Activated T-helper 2 cell treated with anti-CD3 and anti-CD28 coated beads, Interferon-gamma antibody, Interleukin-2, Interleukin-4, amounts not matched to agents 10 μg/mL and 5 μg/mL and 100 μg/mL, durations not matched to agents 14 hours and 24 hours and 36 hours (primary cell): ENCODE measurements at regions not wholly inside any gene's neighbourhood (a gene's known extent, or its start where the extent isn't known, plus 50 kb on each side); places are given as distances from the start of the nearest gene placed in this dataset.

Experiments used
- DNase-seq: peaks from one replicate; pipeline ENCODE4 v3.0.0; 2021; ENCODE audit warnings: low spot score
- H3K27ac Mint-ChIP-seq: one replicate; pipeline ENCODE4 v1.8.0; 2021; ENCODE audit warnings: mixed read lengths
- H3K27me3 Mint-ChIP-seq: one replicate; pipeline ENCODE4 v1.8.0; 2021; ENCODE audit warnings: low read depth, mixed read lengths
- H3K36me3 Mint-ChIP-seq: one replicate; pipeline ENCODE4 v1.8.0; 2021; ENCODE audit warnings: low read depth, mixed read lengths
- H3K4me1 Mint-ChIP-seq: one replicate; pipeline ENCODE4 v1.8.0; 2021; ENCODE audit warnings: low read depth, mixed read lengths
- H3K4me3 Mint-ChIP-seq: one replicate; pipeline ENCODE4 v1.8.0; 2021; ENCODE audit warnings: low read depth, mild to moderate bottlenecking, moderate library complexity, mixed read lengths
- H3K9me3 Mint-ChIP-seq: one replicate; pipeline ENCODE4 v1.8.0; 2021; ENCODE audit warnings: mixed read lengths
- intact Hi-C: fragments of 100-400 bp; cut with micrococcal nuclease; formaldehyde crosslinking; loops from one replicate; pipeline ENCODE4 v1.15.1; 2023

DNA sequence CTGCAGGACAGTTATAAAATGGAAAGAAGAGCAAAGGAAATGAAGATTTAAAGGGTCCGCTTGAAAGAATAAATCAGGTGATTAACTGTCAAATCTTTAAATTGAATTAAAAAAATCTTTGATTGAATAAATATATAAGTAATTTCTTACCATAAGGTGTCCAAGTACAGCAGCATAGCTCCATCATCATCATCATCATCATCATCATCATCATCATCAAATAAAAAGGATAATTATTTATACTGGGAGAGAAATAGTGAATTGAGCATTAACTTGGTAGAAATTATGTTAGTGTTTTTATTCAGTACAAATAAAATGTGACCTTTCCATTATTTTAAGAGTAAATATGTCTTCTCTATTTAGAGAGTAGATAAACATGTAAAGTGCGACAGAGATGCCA is 745.6 kb upstream of the MARCKS start:
- peaks cover 14% of the 10 kb centered on the region for H3K9me3 Mint-ChIP-seq
- H3K4me3 Mint-ChIP-seq, result no peak overlapping the region
- no peak for DNase-seq
- H3K27ac Mint-ChIP-seq, result no peak overlapping the region
- no peaks in the 10 kb centered on the region for H3K27me3 Mint-ChIP-seq
- H3K4me1 Mint-ChIP-seq, result no peaks in the 10 kb centered on the region
- H3K36me3 Mint-ChIP-seq, result no peaks in the 10 kb centered on the region
- intact Hi-C loops, result no loop called here

DNA sequence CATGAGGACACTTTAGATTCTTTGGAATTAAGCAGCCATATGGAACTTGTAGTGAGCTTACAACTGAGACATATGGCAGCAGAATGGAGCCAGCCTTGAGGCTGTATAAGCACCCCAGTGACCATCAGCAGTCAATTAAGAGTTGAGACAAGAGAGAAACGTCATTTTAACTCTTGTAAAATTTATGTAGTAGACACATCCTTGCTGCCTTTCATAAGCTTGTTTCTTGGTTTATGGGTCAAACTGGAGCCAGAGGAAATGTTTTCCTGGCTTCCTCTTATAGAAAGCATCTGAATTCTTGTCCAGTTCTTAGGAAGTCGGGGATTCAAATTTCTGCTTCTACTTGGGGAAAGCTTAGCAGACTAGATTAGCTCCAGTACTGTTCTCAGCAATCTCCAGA is 745.1 kb upstream of the MARCKS start:
- Mint-ChIP-seq H3K27me3 (no peaks in the 10 kb centered on the region), H3K9me3 (peaks cover 14% of the 10 kb centered on the region), H3K27ac (no peak overlapping the region), H3K36me3 (no peaks in the 10 kb centered on the region), H3K4me1 (no peaks in the 10 kb centered on the region), H3K4me3 (no peak overlapping the region)
- intact Hi-C loops, result no loop called here
- no peak for DNase-seq

DNA sequence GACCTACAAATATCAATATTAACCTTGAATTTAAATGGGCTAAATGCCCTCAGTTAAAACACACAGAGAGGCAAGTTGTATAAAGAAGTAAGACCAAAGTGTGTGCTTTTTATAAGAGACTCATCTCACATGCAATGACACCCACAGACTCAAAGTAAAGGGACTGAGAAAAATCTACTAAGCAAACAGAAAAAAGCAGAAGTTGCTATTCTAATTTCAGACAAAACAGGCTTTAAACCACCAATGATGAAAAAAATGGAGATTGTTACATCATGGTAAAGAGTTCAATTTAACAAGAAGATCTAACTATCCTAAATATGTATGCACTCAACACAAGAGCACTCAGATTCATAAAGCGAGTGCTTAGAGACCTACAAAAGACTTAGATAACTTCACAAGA is 741.9 kb upstream of the MARCKS start:
- H3K4me3 Mint-ChIP-seq, result no peak overlapping the region
- H3K4me1 Mint-ChIP-seq, result no peaks in the 10 kb centered on the region
- no peak overlapping the region for H3K27ac Mint-ChIP-seq
- no peaks in the 10 kb centered on the region for H3K27me3 Mint-ChIP-seq
- H3K36me3 Mint-ChIP-seq, result no peaks in the 10 kb centered on the region
- intact Hi-C loops, result no loop called here
- no peak for DNase-seq
- peaks cover 18% of the 10 kb centered on the region for H3K9me3 Mint-ChIP-seq

DNA sequence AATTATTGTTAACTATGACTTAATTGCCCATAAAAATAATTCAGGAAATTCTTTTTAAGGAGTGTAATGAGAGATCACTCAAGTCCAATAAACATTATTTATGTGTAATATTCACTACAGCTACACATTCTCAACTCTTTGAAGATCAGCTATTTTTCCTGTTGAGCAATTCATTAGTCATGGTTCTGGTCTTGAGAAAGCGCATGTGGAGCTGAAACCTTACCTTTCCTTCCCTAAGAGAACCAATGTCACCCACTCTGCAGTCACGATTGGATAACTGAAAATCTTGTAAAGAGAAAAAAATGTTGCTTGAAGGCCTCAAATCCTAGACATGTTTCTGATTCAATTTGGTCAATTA is 736.9 kb upstream of the MARCKS start:
- Mint-ChIP-seq H3K4me1 (no peaks in the 10 kb centered on the region), H3K27ac (no peak overlapping the region)

DNA sequence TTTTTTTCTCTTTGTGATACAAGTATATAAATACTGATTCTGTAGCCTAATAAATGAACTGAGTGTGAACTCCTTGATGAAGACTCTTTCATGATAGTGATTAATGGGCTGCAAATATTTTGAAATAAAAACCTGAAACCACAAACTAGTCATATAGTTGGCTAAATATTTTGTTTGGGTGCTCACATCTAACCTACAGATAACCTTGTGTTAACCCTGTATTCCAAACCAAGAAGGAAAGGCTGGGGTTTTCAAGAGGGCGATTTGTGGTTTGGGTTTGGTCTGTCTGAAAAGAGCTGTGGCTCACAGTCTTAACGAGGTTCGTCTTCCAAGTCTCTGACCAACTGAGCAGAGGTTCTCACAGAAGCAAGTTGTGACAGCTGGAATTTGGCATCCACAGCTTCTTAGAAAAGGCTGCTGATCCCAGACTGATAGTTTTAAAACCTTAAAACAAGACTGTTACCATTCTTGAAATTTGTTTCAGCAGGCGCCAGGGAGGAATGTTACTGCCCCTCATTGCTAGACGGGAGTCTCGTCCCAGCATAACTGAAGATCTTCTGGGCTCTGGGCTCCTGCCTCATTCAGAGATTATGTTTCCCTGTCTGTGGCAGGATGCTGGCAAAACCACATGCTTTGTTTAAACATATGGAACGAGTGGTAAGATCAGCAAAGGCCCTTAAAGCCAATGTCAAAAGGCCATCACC is 736.4 kb upstream of the MARCKS start:
- Mint-ChIP-seq H3K27me3 (no peaks in the 10 kb centered on the region), H3K36me3 (no peaks in the 10 kb centered on the region), H3K27ac (no peak overlapping the region), H3K4me3 (no peak overlapping the region), H3K9me3 (peaks cover 4% of the 10 kb centered on the region), H3K4me1 (no peaks in the 10 kb centered on the region)
- intact Hi-C loops, result no loop called here
- DNase-seq, result no peak

More for the DNA sequence above, 736.9 kb upstream of the MARCKS start:
- H3K36me3 Mint-ChIP-seq, result no peaks in the 10 kb centered on the region
- no peaks in the 10 kb centered on the region for H3K27me3 Mint-ChIP-seq
- intact Hi-C loops, result no loop called here
- no peak for DNase-seq
- H3K9me3 Mint-ChIP-seq, result peaks cover 4% of the 10 kb centered on the region
- H3K4me3 Mint-ChIP-seq, result no peak overlapping the region

DNA sequence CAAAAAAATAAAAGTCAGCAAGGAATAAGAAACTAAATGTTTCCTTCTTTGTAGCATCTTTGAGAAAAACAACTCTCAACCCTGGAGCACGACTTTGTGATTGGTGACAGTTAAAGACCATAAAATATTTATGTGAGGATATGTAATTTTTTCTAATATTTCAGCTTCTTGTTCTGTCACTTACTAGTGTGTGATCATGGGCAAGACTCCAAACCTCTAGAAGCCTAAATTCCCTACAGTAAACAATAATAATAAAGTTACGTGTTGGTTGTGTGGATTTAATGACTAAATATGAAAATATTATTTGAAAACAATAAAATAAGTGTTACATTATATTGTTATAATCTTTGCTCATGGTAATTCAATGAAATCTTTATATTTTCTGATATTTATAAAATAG is 735.6 kb upstream of the MARCKS start:
- Mint-ChIP-seq H3K27ac (no peak overlapping the region), H3K4me3 (no peak overlapping the region), H3K36me3 (no peaks in the 10 kb centered on the region), H3K27me3 (no peaks in the 10 kb centered on the region), H3K4me1 (no peaks in the 10 kb centered on the region), H3K9me3 (peaks cover 4% of the 10 kb centered on the region)
- no peak for DNase-seq
- intact Hi-C loops, result no loop called here

DNA sequence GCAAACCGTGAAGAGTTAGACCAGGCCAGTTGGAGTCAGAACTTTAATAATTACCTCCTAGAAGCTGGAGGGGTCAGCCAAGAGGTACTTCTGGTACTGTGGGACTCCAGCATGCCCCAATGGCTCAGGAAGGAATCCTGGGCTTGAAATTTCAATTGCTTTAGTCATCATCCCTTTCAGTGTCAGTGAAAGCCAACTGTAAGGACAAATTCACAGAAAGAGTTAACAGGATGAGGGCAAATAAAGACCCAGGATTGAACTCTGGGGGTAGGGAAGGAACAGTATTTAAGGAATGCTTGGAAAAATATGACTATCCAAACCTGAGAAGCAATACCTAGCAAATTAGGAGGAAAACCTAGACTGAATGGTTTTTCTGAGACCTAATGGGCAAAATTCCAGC is 735.1 kb upstream of the MARCKS start:
- Mint-ChIP-seq H3K27ac (no peak overlapping the region), H3K27me3 (no peaks in the 10 kb centered on the region), H3K4me3 (no peak overlapping the region), H3K4me1 (no peaks in the 10 kb centered on the region), H3K9me3 (peaks cover 4% of the 10 kb centered on the region), H3K36me3 (no peaks in the 10 kb centered on the region)
- DNase-seq, result no peak
- intact Hi-C loops, result no loop called here

DNA sequence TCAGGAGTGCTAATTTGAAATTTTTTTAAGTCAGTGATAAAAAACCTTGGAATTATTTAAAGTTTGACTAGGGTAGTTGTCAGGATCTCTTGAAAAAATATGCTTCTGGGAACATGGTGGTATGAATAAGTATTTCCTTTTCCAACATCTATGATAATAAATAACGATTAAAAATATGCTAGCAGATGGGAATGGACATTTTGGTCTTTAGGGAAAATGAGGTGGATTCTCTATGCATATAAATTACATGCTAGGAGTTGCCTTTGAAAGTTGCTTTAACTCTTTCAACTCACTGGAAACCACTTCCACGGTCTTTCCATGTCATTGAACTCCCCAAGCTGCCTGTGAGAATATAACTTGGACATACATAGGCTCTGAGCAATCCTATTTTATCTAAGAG is 731.5 kb upstream of the MARCKS start:
- Mint-ChIP-seq H3K9me3 (no peaks in the 10 kb centered on the region), H3K27ac (no peak overlapping the region), H3K36me3 (no peaks in the 10 kb centered on the region), H3K4me1 (no peaks in the 10 kb centered on the region), H3K27me3 (no peaks in the 10 kb centered on the region), H3K4me3 (no peak overlapping the region)
- intact Hi-C loops, result no loop called here
- no peak for DNase-seq

DNA sequence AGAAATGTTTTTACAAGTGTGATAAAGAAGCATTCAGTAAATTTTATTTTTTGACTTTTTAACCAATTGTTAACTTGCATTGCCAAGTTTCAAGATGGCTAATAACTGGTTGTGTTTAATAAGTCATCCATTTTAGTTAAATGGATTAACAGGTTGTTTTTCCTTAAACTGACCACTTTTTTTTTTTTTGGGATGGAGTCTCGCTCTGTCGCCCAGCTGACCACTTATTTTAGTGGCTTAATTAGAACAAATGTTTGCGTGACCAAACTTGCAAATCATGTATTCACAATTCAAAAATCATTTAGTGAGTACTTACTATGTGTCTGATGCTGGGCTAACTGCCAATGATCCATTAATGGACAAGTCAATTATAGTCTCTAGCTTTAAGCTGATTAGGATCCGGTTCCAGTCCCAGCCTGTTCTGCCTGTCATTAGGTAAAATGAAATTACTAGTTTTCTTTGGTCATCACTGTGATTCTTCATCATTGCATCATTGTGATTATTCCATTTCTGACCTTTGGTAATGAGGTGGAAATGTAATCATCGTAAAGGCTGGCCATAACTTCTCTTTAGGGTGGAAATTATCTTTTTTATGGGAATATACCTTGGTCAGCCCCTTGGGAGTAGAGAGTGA is 729.2 kb upstream of the MARCKS start:
- Mint-ChIP-seq H3K36me3 (no peaks in the 10 kb centered on the region), H3K4me1 (no peaks in the 10 kb centered on the region), H3K27ac (no peak overlapping the region), H3K27me3 (no peaks in the 10 kb centered on the region), H3K9me3 (no peaks in the 10 kb centered on the region), H3K4me3 (no peak overlapping the region)
- intact Hi-C loops, result no loop called here
- DNase-seq, result no peak

DNA sequence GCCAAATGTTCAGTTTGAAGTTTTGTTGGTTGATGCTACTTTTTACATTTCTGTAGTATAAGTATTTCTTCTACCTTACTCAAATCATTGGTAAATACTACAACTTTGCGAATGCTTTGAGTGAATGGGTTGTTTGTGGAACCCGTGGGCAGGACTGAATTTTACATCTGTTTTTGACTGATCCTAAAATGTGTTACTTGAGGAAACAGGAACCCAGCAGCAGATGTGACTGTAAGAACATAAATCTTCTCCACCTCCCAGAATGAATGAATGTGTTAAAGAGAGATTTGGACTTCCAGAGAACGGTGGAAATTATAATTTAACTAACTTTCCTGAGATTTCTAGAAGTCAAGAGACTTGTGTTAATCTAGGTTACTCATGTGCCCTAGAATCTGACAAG is 728.5 kb upstream of the MARCKS start:
- intact Hi-C loops, result no loop called here
- no peaks in the 10 kb centered on the region for H3K9me3 Mint-ChIP-seq

DNA sequence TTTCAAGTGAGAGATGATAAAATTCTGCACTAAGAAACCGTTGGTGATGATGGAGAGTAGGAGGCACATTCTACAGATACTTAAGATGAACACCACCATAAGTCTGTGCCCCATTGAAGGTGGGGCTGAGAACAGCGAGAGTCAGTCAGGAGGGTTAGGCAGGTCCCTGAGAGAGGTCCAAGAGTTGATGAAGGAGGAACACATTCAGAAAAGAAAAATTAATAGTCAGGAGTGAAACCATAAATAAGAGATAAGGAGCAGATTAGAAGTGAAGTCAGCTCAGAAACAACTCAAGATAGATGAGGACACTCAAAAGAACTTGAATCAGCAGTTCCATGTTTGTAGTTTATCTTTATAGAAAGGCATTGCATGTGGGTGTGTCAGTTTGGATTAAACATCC is 727.2 kb upstream of the MARCKS start:
- intact Hi-C loops, result no loop called here
- no peak for DNase-seq
- H3K36me3 Mint-ChIP-seq, result no peaks in the 10 kb centered on the region
- H3K4me3 Mint-ChIP-seq, result no peak overlapping the region
- no peaks in the 10 kb centered on the region for H3K4me1 Mint-ChIP-seq
- no peak overlapping the region for H3K27ac Mint-ChIP-seq
- H3K9me3 Mint-ChIP-seq, result no peaks in the 10 kb centered on the region
- no peaks in the 10 kb centered on the region for H3K27me3 Mint-ChIP-seq

More for the DNA sequence above, 728.5 kb upstream of the MARCKS start:
- no peak for DNase-seq
- Mint-ChIP-seq H3K27me3 (no peaks in the 10 kb centered on the region), H3K4me3 (no peak overlapping the region), H3K4me1 (no peaks in the 10 kb centered on the region), H3K36me3 (no peaks in the 10 kb centered on the region), H3K27ac (no peak overlapping the region)

DNA sequence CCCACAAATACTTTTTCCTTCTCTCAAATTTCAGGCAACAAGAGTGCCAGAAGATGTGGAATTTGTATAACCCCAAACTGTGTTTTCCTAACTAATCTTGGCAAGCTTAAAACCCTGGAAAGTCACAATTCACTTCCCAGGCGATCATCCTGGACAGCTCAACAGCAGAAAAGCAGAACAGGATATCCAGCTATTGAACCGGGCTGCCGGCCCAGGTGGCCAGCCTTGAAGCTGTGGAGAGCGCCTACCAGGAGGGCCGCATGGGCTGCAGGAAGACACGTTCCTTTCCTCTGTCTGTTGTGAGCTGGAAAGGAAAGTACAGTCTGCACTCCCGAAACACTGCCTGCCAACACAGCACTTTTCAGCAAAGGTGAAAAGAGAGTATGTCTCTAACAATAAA is 719.7 kb upstream of the MARCKS start:
- no peaks in the 10 kb centered on the region for H3K4me1 Mint-ChIP-seq
- H3K27ac Mint-ChIP-seq, result no peak overlapping the region
- intact Hi-C loops, result no loop called here
- H3K27me3 Mint-ChIP-seq, result no peaks in the 10 kb centered on the region
- DNase-seq, result no peak
- no peaks in the 10 kb centered on the region for H3K36me3 Mint-ChIP-seq
- H3K4me3 Mint-ChIP-seq, result no peak overlapping the region
- no peaks in the 10 kb centered on the region for H3K9me3 Mint-ChIP-seq

DNA sequence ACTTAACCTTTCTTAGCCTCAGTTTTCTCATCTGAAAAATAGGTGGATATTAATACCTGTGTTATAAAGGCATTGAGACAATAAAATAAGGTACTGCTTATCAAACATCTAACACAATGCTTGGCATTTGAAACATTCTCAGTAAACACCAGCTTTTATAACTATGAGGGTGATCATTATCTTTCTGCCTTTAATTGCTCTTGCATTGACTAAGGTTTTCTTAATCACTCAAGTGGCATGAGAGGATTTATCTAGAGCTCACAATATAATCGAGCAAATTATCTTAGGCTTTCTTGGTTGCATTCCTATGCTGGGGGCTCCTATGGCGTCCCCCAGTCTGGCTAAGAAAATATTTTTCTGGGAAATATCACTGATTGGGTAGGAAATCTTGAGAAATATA is 716.4 kb upstream of the MARCKS start:
- H3K36me3 Mint-ChIP-seq, result no peaks in the 10 kb centered on the region
- H3K9me3 Mint-ChIP-seq, result no peaks in the 10 kb centered on the region

DNA sequence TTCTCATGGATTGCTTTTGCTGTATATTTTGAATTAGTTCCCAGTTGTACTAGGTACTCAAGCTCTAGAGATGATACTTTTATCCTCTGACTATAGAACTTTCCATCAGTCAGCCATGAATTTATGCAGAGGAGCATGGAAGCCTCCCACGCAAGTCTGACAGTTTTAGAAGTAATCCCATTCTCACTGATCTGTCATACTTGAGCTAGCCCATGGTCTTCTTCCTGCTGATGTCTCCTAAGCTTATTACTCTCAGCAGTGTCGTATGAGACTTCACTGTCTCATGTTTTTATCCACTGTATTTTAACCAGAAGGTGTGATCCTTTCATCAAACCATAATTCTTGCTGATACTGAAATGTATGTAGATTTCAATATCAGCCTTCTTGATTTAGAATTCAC is 715.2 kb upstream of the MARCKS start:
- H3K4me3 Mint-ChIP-seq, result no peak overlapping the region
- H3K27ac Mint-ChIP-seq, result no peak overlapping the region
- DNase-seq, result no peak
- H3K9me3 Mint-ChIP-seq, result no peaks in the 10 kb centered on the region
- intact Hi-C loops, result no loop called here
- no peaks in the 10 kb centered on the region for H3K4me1 Mint-ChIP-seq
- no peaks in the 10 kb centered on the region for H3K27me3 Mint-ChIP-seq
- no peaks in the 10 kb centered on the region for H3K36me3 Mint-ChIP-seq

More for the DNA sequence above, 716.4 kb upstream of the MARCKS start:
- no peak for DNase-seq
- Mint-ChIP-seq H3K27me3 (no peaks in the 10 kb centered on the region), H3K4me1 (no peaks in the 10 kb centered on the region), H3K27ac (no peak overlapping the region), H3K4me3 (no peak overlapping the region)
- intact Hi-C loops, result no loop called here
